GM23248 (cell line): ENCODE measurements at regions not wholly inside any gene's neighbourhood (a gene's known extent, or its start where the extent isn't known, plus 50 kb on each side); places are given as distances from the start of the nearest gene placed in this dataset.

Source experiments
- DNase-seq: peaks from one replicate; pipeline ENCODE4 v3.0.0-alpha.2; 2015
- H2AFZ ChIP-seq: fragments of 200-600 bp; sonication (generic); 2 replicates; pipeline ENCODE4 v1.6.1; 2016; ENCODE audit warnings: antibody characterized with exemption
- H3F3A ChIP-seq: fragments of 200-600 bp; sonication (generic); 2 replicates; pipeline ENCODE4 v1.6.1; 2016; ENCODE audit warnings: mild to moderate bottlenecking, antibody characterized with exemption, mixed run types; ENCODE audit not compliant: insufficient read depth
- H3K27ac ChIP-seq: fragments of 200-600 bp; sonication (generic); 2 replicates; pipeline ENCODE4 v1.5.1; 2016; ENCODE audit warnings: mild to moderate bottlenecking
- H3K27me3 ChIP-seq: fragments of 200-600 bp; sonication (generic); replicated peaks from 2 replicates; pipeline ENCODE4 v1.6.1; 2016; ENCODE audit warnings: mild to moderate bottlenecking; ENCODE audit not compliant: insufficient read depth
- H3K36me3 ChIP-seq: fragments of 200-600 bp; sonication (generic); 2 replicates; pipeline ENCODE4 v1.6.1; 2016; ENCODE audit warnings: low read depth, mild to moderate bottlenecking
- H3K4me1 ChIP-seq: fragments of 200-600 bp; sonication (generic); 2 replicates; pipeline ENCODE4 v1.6.1; 2016; ENCODE audit warnings: mild to moderate bottlenecking; ENCODE audit not compliant: insufficient read depth
- H3K4me2 ChIP-seq: fragments of 200-600 bp; sonication (generic); one replicate; pipeline ENCODE4 v1.6.1; 2016; ENCODE audit warnings: mild to moderate bottlenecking; ENCODE audit not compliant: unreplicated experiment
- H3K4me3 ChIP-seq: fragments of 200-600 bp; sonication (generic); 2 replicates; pipeline ENCODE4 v1.5.1; 2016; ENCODE audit warnings: mild to moderate bottlenecking
- H3K79me2 ChIP-seq: fragments of 200-600 bp; sonication (generic); 2 replicates; pipeline ENCODE4 v1.6.1; 2016; ENCODE audit warnings: mild to moderate bottlenecking; ENCODE audit not compliant: insufficient read depth
- H3K9ac ChIP-seq: fragments of 200-600 bp; sonication (generic); 2 replicates; pipeline ENCODE4 v1.6.1; 2016; ENCODE audit warnings: mild to moderate bottlenecking
- H3K9me2 ChIP-seq: fragments of 200-600 bp; sonication (generic); 2 replicates; pipeline ENCODE4 v1.6.1; 2016; ENCODE audit warnings: mixed run types, mild to moderate bottlenecking, moderate library complexity; ENCODE audit not compliant: insufficient read depth
- H3K9me3 ChIP-seq: fragments of 200-600 bp; sonication (generic); one replicate; pipeline ENCODE4 v1.6.1; 2017; ENCODE audit warnings: low read depth
- H4K20me1 ChIP-seq: fragments of 200-600 bp; sonication (generic); 2 replicates; pipeline ENCODE4 v1.6.0; 2016; ENCODE audit not compliant: insufficient read depth
- EZH2 ChIP-seq: fragments of 200-600 bp; sonication (generic); IDR thresholded peaks from 2 replicates; pipeline ENCODE4 v1.6.1; 2018; ENCODE audit warnings: antibody characterized with exemption, mild to moderate bottlenecking; ENCODE audit not compliant: insufficient read depth, poor library complexity, severe bottlenecking
- EZH2phosphoT487 ChIP-seq: fragments of 200-600 bp; sonication (generic); IDR thresholded peaks from 2 replicates; pipeline ENCODE4 v1.6.1; 2018; ENCODE audit warnings: antibody characterized with exemption, moderate library complexity, mild to moderate bottlenecking, low read depth; ENCODE audit not compliant: insufficient read depth
- WGBS, 2 experiments: methylation state at CpG; one replicate each; pipeline ENCODE4 v1.1.6; 2015 to 2017; ENCODE audit warnings: low lambda C conversion rate in 2 of 2, low coverage in 1 of 2; ENCODE audit errors: missing lambda C conversion rate in 2 of 2; 5-methylcytosine and 5-hydroxymethylcytosine counted together
- in situ Hi-C: fragments of 300-500 bp; cut with MboI; formaldehyde crosslinking; loops from 2 replicates; pipeline ENCODE4 v1.15.0; 2020

- H3K9ac ChIP-seq, result no peak overlapping the region
- TF ChIP-seq EZH2phosphoT487, result no peak
- no peak for TF ChIP-seq EZH2
- no peaks in the 10 kb centered on the region for H3K9me3 ChIP-seq
- no peaks in the 10 kb centered on the region for H3K79me2 ChIP-seq
- no peak overlapping the region for H3K27ac ChIP-seq
- no peaks in the 10 kb centered on the region for H3K9me2 ChIP-seq
- in situ Hi-C loops, result loop anchor here (25.0 kb wide), 1 partner anchor 631 kb away; no protein-coding TSS in a partner anchor
- peaks cover 78% of the 10 kb centered on the region for H3K27me3 ChIP-seq
- H3K4me2 ChIP-seq, result no peak overlapping the region
- DNase-seq, result peak; percentile 10
- WGBS, 2 experiments, result 19 to 21% methylated on average over 25 of the region's 25 CpGs
- H3K4me1 ChIP-seq, result no peaks in the 10 kb centered on the region
- no peaks in the 10 kb centered on the region for H4K20me1 ChIP-seq
- H3K36me3 ChIP-seq, result no peaks in the 10 kb centered on the region
- H3K4me3 ChIP-seq, result no peak overlapping the region
- H2AFZ ChIP-seq, result no peak overlapping the region
- H3F3A ChIP-seq, result no peaks in the 10 kb centered on the region
These were observed 72.4 kb upstream of the TMEM45B start for GRCh38 chr11:129743112-129743815.

GRCh38 chr11:129747071-129747470, 68.6 kb upstream of the TMEM45B start:
- Histone ChIP-seq H3K4me1 (no peaks in the 10 kb centered on the region), H3K36me3 (no peaks in the 10 kb centered on the region), H3K9me2 (no peaks in the 10 kb centered on the region), H3K9ac (no peak overlapping the region), H3K27me3 (peaks cover 73% of the 10 kb centered on the region), H3K4me2 (no peak overlapping the region), H3F3A (no peaks in the 10 kb centered on the region), H3K79me2 (no peaks in the 10 kb centered on the region), H3K9me3 (no peaks in the 10 kb centered on the region), H4K20me1 (no peaks in the 10 kb centered on the region), H3K27ac (no peak overlapping the region), H2AFZ (no peak overlapping the region), H3K4me3 (no peak overlapping the region)
- TF ChIP-seq EZH2phosphoT487, result no peak
- TF ChIP-seq EZH2, result no peak
- DNase-seq, result peak; percentile 29
- WGBS, 2 experiments, result 9 to 13% methylated on average over 6 of the region's 6 CpGs
- in situ Hi-C loops, result loop anchor here (5.0 to 25.0 kb wide), 2 partner anchors 380 to 635 kb away; no protein-coding TSS in a partner anchor

- WGBS, 2 experiments, result 33 to 43% methylated on average over 5 of the region's 5 CpGs
These were observed 66.5 kb upstream of the TMEM45B start for GRCh38 chr11:129749141-129749540.

DNA sequence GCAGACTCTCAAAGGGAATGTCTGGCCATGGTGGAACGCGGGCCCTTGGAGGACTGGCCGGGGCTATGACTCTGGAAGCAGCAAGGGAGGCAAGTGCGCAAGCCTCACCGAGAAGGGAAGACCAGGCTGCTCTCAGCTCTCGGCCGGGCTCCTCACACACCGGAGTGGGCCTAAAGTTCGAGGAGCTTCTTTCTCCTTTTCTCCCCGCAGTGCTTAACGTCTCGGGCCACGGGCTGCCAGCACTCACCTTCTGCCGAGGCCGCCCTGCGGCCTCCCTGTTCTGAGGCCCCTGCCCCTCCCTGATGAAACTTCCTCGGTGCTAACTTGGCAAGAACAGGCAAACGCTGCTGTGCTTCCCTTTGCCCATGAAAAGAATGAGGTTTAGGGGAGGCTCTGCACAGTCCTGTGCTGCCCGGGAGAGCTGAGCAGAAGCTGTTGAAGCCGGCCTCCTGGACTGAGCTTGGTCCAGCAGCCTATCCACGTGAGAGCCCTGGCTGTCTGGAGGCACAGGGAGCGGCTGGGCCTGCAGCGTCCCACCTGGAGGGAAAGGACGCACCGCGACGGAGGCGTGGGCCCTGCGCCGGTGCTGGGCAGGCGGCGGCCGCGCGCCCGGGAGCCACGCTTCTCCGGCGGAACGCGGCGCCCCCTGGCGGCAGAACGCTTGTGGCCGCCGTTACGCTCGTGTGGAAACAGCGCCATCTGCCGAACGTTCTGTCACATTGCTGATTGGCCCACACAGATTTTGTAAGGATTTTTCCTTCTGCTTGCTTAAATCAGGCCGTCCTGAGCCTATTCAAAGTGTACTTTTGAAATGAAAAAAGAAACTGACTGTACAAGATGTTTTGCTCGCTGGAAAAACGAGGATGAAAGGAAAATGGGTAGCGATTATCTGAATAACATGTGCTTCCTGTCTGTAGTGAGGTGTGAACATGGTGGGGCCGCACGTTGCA, 65.0 kb upstream of the TMEM45B start:
- TF ChIP-seq EZH2phosphoT487, result no peak
- TF ChIP-seq EZH2, result no peak
- Histone ChIP-seq H3K4me2 (peak overlapping the region; percentile 49), H3K9me2 (no peaks in the 10 kb centered on the region), H3K36me3 (no peaks in the 10 kb centered on the region), H2AFZ (no peak overlapping the region; the same call in 1 of the 2 replicates), H3K4me1 (no peaks in the 10 kb centered on the region), H3K79me2 (no peaks in the 10 kb centered on the region), H3K4me3 (no peak overlapping the region), H4K20me1 (no peaks in the 10 kb centered on the region), H3K27ac (no peak overlapping the region), H3K9me3 (no peaks in the 10 kb centered on the region), H3K9ac (no peak overlapping the region), H3F3A (no peaks in the 10 kb centered on the region), H3K27me3 (peaks cover 61% of the 10 kb centered on the region)
- in situ Hi-C loops, result no loop called here
- 22 to 23% methylated on average over 57 of the region's 57 CpGs for WGBS, 2 experiments
- peak; percentile 72 for DNase-seq

More at GRCh38 chr11:129749141-129749540, 66.5 kb upstream of the TMEM45B start:
- Histone ChIP-seq H3K79me2 (no peaks in the 10 kb centered on the region), H3K4me3 (no peak overlapping the region), H3F3A (no peaks in the 10 kb centered on the region), H2AFZ (no peak overlapping the region), H3K36me3 (no peaks in the 10 kb centered on the region), H3K4me1 (no peaks in the 10 kb centered on the region), H3K4me2 (no peak overlapping the region), H3K27ac (no peak overlapping the region), H3K9me2 (no peaks in the 10 kb centered on the region), H3K27me3 (peaks cover 65% of the 10 kb centered on the region), H3K9ac (no peak overlapping the region), H4K20me1 (no peaks in the 10 kb centered on the region), H3K9me3 (no peaks in the 10 kb centered on the region)
- DNase-seq, result no peak
- TF ChIP-seq EZH2, result no peak
- no peak for TF ChIP-seq EZH2phosphoT487
- in situ Hi-C loops, result loop anchor here (5.0 to 25.0 kb wide), 2 partner anchors 382 to 637 kb away; no protein-coding TSS in a partner anchor
